Right atrium auricular region (tissue), 2 donors: ENCODE measurements at regions not wholly inside any gene's neighbourhood (a gene's known extent, or its start where the extent isn't known, plus 50 kb on each side); places are given as distances from the start of the nearest gene placed in this dataset.

ENCODE experiments used
- DNase-seq: peaks from one replicate; pipeline ENCODE4 v3.0.0-alpha.2; 2019; ENCODE audit warnings: low spot score
- H3K27ac ChIP-seq, 2 donors: fragments of 200-600 bp; sonication (generic); 1 replicate in 1 of 2; 2 replicates in 1 of 2; pipeline ENCODE4 v1.5.1; 2016 to 2019
- H3K27me3 ChIP-seq, 2 donors: fragments of 200-600 bp; sonication (generic); one replicate each; pipeline versions ENCODE4 v1.5.1 to v1.6.0; 2017 to 2019
- H3K36me3 ChIP-seq: fragments of 200-600 bp; sonication (generic); one replicate; pipeline ENCODE4 v1.5.1; 2016
- H3K4me1 ChIP-seq, 2 donors: fragments of 200-600 bp; sonication (generic); one replicate each; pipeline versions ENCODE4 v1.5.1 to v1.6.0; 2017 to 2019
- H3K4me3 ChIP-seq, 2 donors: fragments of 200-600 bp; sonication (generic); 1 replicate in 1 of 2; 2 replicates in 1 of 2; pipeline ENCODE4 v1.5.1; 2017 to 2019; ENCODE audit warnings: mild to moderate bottlenecking in 1 of 2, moderate library complexity in 1 of 2
- H3K9me3 ChIP-seq, 2 donors: fragments of 200-600 bp; sonication (generic); one replicate each; pipeline ENCODE4 v1.5.1; 2019
- TF ChIP-seq, protein P1 (sequence below), 2 donors: fragments of 200-600 bp; sonication (generic); IDR thresholded peaks; one replicate each; pipeline ENCODE4 v1.5.1; 2019; ENCODE audit warnings: antibody characterized with exemption in 2 of 2

DNA sequence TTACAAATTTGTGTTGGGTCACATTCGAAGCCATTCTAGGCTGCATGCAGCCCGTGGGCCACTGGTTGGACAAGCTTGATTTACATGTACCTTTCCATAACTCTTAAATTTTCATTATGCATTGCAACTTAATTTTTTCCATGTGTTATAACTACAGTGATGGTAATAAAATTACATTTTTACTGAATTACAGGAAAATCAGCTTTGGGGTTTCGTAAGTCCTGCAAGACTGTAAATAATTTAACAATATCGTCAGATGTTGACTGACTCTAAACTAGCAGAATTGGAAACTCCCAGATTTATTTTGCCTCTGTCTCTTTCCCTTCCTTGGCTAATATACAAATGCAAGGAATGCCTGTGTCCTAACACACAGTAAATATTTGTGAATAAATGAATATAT is 88.0 kb upstream of the RAPGEF2 start:
- H3K4me3 ChIP-seq: no peak overlapping the region
- TF ChIP-seq, protein P1, sequence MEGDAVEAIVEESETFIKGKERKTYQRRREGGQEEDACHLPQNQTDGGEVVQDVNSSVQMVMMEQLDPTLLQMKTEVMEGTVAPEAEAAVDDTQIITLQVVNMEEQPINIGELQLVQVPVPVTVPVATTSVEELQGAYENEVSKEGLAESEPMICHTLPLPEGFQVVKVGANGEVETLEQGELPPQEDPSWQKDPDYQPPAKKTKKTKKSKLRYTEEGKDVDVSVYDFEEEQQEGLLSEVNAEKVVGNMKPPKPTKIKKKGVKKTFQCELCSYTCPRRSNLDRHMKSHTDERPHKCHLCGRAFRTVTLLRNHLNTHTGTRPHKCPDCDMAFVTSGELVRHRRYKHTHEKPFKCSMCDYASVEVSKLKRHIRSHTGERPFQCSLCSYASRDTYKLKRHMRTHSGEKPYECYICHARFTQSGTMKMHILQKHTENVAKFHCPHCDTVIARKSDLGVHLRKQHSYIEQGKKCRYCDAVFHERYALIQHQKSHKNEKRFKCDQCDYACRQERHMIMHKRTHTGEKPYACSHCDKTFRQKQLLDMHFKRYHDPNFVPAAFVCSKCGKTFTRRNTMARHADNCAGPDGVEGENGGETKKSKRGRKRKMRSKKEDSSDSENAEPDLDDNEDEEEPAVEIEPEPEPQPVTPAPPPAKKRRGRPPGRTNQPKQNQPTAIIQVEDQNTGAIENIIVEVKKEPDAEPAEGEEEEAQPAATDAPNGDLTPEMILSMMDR (IDR thresholded peaks at IDR 0.05): no peak
- H3K27me3 ChIP-seq: no peaks in the 10 kb centered on the region
- DNase-seq: no peak
- peaks cover 0 to 6% of the 10 kb centered on the region in 2 donors for H3K4me1 ChIP-seq
- H3K9me3 ChIP-seq: no peaks in the 10 kb centered on the region
- H3K36me3 ChIP-seq: no peaks in the 10 kb centered on the region
- no peak overlapping the region for H3K27ac ChIP-seq

DNA sequence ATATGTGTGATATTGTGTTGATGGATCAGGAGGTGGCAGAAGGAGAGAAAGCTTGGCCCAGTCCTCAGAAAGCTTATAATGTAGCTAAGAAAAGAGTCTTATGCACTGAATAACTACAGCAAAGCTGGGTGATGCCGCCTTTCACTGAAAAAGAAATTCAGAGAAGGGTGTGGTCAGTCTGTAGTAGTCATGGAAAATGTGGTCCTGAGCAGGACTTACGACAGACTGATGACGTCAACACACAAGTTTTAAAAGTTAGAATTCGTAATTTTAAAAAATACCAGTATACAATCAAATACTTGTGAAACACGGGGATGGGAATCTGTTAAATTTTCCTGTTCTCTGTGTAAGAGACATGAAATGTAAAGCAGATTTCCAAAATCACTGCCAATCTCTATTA is 87.0 kb upstream of the RAPGEF2 start:
- TF ChIP-seq, protein P1 (IDR thresholded peaks at IDR 0.05): no peak
- Histone ChIP-seq H3K27ac (no peak overlapping the region), H3K36me3 (no peaks in the 10 kb centered on the region), H3K4me3 (no peak overlapping the region), H3K27me3 (no peaks in the 10 kb centered on the region), H3K4me1 (no peaks in the 10 kb centered on the region), H3K9me3 (no peaks in the 10 kb centered on the region)
- no peak for DNase-seq

DNA sequence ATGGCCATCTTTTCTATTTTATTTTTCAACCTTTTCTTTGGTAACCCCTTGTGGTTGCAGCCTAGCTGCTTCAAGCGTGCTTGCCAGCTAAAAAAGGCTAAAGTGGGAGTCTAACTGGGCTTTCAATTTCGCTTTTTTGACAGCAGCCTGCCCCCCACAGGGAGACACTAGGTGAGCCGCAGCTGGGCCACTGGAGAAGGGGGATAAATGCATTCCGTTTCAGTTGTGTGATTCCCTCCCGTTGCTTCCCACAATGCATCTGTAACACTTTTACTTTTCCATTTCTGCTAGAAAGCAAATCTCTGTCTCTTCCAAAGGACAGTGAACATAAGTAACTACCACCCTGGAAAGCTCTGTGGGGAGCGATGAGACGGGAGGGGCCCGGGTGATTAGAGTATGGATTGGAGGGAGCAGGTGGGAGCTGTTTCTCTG is 86.3 kb upstream of the RAPGEF2 start:
- no peaks in the 10 kb centered on the region for H3K4me1 ChIP-seq
- no peak overlapping the region for H3K4me3 ChIP-seq
- no peaks in the 10 kb centered on the region for H3K27me3 ChIP-seq
- H3K9me3 ChIP-seq: no peaks in the 10 kb centered on the region
- H3K27ac ChIP-seq: no peak overlapping the region
- TF ChIP-seq, protein P1 (IDR thresholded peaks at IDR 0.05): no peak
- DNase-seq: no peak
- H3K36me3 ChIP-seq: no peaks in the 10 kb centered on the region

DNA sequence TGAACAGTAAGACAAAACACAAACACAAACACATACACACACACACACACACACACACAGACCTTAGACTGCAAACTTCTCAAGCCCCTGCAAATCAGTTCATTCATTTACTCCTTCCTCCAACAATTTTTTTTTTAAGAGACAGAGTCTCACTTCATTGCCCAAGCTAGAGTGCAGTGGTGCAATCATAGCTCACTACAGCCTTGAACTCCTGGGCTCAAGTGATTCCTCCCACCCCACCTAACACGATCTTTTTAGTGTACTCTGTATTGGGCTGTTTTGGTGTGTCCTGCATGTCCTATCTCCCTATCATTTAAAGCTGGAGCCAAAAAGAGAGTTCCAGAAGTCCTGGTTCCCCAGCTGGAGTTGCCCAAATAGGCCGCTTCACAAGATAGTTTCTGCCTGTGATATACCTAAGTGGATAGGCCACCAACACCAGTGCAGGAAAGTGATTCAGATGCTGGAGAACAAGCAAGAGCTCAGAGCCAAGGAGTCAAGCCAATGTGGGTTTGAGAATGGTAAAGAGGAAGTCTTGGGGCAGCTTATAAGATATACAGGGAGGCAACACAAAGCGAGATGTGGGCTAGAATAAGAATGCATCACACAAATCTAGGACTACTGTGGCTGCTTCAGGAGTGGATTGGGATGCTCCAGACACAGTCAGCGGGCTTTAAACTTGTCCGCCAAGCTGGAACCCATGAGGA is 85.4 kb upstream of the RAPGEF2 start:
- TF ChIP-seq, protein P1 (IDR thresholded peaks at IDR 0.05): no peak
- H3K27me3 ChIP-seq: no peaks in the 10 kb centered on the region
- H3K9me3 ChIP-seq: no peaks in the 10 kb centered on the region
- no peak overlapping the region for H3K27ac ChIP-seq
- DNase-seq: no peak
- no peaks in the 10 kb centered on the region for H3K4me1 ChIP-seq
- no peak overlapping the region for H3K4me3 ChIP-seq
- H3K36me3 ChIP-seq: no peaks in the 10 kb centered on the region

DNA sequence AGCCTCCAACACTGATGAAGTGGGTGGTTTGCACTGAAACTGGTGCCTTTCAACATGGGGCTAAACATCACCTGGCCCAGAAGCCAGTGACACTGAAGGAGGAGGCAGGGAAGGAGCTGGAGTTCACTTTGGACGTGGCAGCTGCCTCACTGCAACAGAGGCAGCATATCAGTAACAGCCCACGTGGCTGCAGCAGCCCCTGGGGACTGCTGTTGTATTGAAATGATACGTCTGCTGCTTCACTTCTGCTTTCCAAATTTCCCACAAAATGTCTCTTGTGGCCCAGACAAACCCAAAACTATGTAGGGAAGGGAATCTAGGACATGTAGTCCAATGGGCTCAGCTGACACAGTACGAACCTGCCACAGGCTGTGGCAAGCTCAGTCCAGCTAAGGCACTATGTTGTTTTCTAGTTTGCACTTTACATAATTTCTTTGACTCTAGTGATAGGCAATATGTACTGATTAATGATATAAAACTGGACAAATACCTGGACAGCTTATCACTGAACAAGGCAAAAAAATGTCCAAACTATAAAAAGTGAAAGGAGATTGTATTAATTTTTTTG is 84.7 kb upstream of the RAPGEF2 start:
- no peak overlapping the region for H3K27ac ChIP-seq
- H3K36me3 ChIP-seq: no peaks in the 10 kb centered on the region
- no peak for DNase-seq
- no peaks in the 10 kb centered on the region for H3K4me1 ChIP-seq
- no peaks in the 10 kb centered on the region for H3K27me3 ChIP-seq
- no peaks in the 10 kb centered on the region for H3K9me3 ChIP-seq
- TF ChIP-seq, protein P1 (IDR thresholded peaks at IDR 0.05): no peak
- H3K4me3 ChIP-seq: no peak overlapping the region

DNA sequence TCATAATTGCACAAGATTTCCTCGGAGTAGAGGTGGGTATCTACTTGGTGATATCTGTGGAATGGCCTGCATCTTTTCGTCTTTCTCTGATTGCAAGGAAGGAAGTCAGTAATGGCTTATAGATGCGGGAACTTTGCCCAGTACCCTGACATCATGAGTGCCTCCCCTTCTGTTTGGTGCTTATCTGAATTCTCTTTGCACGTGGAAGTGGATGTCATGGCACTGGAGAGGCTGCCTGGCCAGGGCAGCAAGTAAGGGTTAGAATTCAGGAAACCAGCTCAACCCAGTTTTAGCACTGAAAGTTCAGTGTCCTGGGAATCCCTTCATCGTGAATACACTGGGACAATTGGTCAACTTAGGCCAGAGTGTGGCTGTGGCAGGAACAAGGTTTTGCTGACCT is 83.5 kb upstream of the RAPGEF2 start:
- Histone ChIP-seq H3K4me3 (no peak overlapping the region), H3K36me3 (no peaks in the 10 kb centered on the region)
- TF ChIP-seq, protein P1 (IDR thresholded peaks at IDR 0.05): no peak

More for the DNA sequence above, 83.5 kb upstream of the RAPGEF2 start:
- H3K9me3 ChIP-seq: no peaks in the 10 kb centered on the region
- no peaks in the 10 kb centered on the region for H3K27me3 ChIP-seq
- H3K4me1 ChIP-seq: no peaks in the 10 kb centered on the region
- no peak overlapping the region for H3K27ac ChIP-seq
- no peak for DNase-seq
